ENCODE measurements at regions not wholly inside any gene's neighbourhood (a gene's known extent, or its start where the extent isn't known, plus 50 kb on each side); places are given as distances from the start of the nearest gene placed in this dataset.

DNA sequence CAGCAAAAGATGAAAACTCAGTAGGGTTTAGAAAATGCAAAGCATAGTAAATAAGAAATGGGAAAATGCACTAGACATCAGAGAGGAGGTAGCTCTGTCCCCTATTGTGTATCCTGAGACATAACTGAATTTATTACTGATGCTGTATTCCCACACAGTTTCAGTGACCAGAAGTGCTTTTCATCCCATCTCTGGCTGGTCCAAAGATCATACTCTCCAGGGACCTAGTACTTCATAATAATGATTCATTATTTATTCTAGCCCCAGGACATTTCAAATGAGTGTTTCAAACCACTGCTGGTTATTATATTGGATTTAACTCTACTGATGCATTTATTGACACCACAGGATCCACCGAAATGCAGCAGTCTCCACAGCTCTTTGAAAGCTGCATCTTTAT, 163.3 kb downstream of the PAWR start:
- 96% methylated on average over 1 of the region's 1 CpG for WGBS
- Histone ChIP-seq H3K9ac (ENCODE audit: low read depth in 1 of 2, low read length in 2 of 2) (no peak overlapping the region), H3K4me3 (ENCODE audit: low read depth in 1 of 3, low read length in 3 of 3) (no peak overlapping the region), H3K9me3 (ENCODE audit: control insufficient read depth in 4 of 4, low read length in 3 of 4) (no peaks in the 10 kb centered on the region), H3K27me3 (ENCODE audit: control insufficient read depth in 4 of 4, insufficient read depth in 4 of 4, low read length in 3 of 4) (no peaks in the 10 kb centered on the region), H3K36me3 (ENCODE audit: control insufficient read depth in 4 of 4, insufficient read depth in 3 of 4, low read depth in 1 of 4, low read length in 3 of 4) (no peaks in the 10 kb centered on the region), H3K27ac (ENCODE audit: low read depth in 1 of 2, low read length in 2 of 2) (no peak overlapping the region), H3K4me1 (ENCODE audit: control insufficient read depth in 4 of 4, insufficient read depth in 4 of 4, low read length in 3 of 4) (no peaks in the 10 kb centered on the region)
- DNase-seq (ENCODE audit: low spot score) = no peak
- TF ChIP-seq GABPA (IDR thresholded peaks at IDR 0.05 in 1 of 2, conservative IDR thresholded peaks at IDR 0.05 in 1 of 2) (no peak), TAF1 (conservative IDR thresholded peaks at IDR 0.05) (no peak)
- TF ChIP-seq, protein P1, sequence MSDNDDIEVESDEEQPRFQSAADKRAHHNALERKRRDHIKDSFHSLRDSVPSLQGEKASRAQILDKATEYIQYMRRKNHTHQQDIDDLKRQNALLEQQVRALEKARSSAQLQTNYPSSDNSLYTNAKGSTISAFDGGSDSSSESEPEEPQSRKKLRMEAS (IDR thresholded peaks at IDR 0.05) = no peak
- TF ChIP-seq, protein P2, sequence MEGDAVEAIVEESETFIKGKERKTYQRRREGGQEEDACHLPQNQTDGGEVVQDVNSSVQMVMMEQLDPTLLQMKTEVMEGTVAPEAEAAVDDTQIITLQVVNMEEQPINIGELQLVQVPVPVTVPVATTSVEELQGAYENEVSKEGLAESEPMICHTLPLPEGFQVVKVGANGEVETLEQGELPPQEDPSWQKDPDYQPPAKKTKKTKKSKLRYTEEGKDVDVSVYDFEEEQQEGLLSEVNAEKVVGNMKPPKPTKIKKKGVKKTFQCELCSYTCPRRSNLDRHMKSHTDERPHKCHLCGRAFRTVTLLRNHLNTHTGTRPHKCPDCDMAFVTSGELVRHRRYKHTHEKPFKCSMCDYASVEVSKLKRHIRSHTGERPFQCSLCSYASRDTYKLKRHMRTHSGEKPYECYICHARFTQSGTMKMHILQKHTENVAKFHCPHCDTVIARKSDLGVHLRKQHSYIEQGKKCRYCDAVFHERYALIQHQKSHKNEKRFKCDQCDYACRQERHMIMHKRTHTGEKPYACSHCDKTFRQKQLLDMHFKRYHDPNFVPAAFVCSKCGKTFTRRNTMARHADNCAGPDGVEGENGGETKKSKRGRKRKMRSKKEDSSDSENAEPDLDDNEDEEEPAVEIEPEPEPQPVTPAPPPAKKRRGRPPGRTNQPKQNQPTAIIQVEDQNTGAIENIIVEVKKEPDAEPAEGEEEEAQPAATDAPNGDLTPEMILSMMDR (IDR thresholded peaks at IDR 0.05; ENCODE audit: low read depth, low read length, missing input control) = no peak
- TF ChIP-seq, protein P3, sequence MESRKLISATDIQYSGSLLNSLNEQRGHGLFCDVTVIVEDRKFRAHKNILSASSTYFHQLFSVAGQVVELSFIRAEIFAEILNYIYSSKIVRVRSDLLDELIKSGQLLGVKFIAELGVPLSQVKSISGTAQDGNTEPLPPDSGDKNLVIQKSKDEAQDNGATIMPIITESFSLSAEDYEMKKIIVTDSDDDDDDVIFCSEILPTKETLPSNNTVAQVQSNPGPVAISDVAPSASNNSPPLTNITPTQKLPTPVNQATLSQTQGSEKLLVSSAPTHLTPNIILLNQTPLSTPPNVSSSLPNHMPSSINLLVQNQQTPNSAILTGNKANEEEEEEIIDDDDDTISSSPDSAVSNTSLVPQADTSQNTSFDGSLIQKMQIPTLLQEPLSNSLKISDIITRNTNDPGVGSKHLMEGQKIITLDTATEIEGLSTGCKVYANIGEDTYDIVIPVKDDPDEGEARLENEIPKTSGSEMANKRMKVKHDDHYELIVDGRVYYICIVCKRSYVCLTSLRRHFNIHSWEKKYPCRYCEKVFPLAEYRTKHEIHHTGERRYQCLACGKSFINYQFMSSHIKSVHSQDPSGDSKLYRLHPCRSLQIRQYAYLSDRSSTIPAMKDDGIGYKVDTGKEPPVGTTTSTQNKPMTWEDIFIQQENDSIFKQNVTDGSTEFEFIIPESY (IDR thresholded peaks at IDR 0.05) = no peak

DNA sequence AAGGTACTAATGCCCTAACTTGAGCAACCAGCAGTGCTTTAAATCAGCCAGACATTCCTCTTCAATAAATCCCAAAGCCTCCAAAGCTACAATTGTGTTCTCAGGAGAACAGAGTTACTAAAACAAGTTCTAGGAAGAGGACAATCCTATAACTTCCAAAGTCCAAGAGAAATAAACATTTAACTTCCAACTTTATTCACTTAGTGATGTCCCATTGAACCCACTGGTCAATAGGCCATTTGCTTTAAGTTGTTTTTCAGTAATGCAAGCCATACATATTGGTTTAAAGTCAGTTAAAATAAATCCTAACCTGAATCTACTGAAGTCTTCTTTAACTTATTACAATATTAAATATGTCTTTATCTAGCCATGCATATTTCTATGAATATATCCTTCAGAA, 165.4 kb downstream of the PAWR start:
- DNase-seq (ENCODE audit: low spot score) = no peak
- Histone ChIP-seq H3K36me3 (ENCODE audit: control insufficient read depth in 4 of 4, insufficient read depth in 3 of 4, low read depth in 1 of 4, low read length in 3 of 4) (no peaks in the 10 kb centered on the region), H3K27me3 (ENCODE audit: control insufficient read depth in 4 of 4, insufficient read depth in 4 of 4, low read length in 3 of 4) (no peaks in the 10 kb centered on the region), H3K9ac (ENCODE audit: low read depth in 1 of 2, low read length in 2 of 2) (no peak overlapping the region), H3K4me1 (ENCODE audit: control insufficient read depth in 4 of 4, insufficient read depth in 4 of 4, low read length in 3 of 4) (no peaks in the 10 kb centered on the region), H3K27ac (ENCODE audit: low read depth in 1 of 2, low read length in 2 of 2) (no peak overlapping the region), H3K4me3 (ENCODE audit: low read depth in 1 of 3, low read length in 3 of 3) (no peak overlapping the region), H3K9me3 (ENCODE audit: control insufficient read depth in 4 of 4, low read length in 3 of 4) (no peaks in the 10 kb centered on the region)
- TF ChIP-seq, protein P2 (IDR thresholded peaks at IDR 0.05; ENCODE audit: low read depth, low read length, missing input control) = no peak
- peak; percentile 63 to 68 for TF ChIP-seq HNF4A (conservative IDR thresholded peaks at IDR 0.05)
- TF ChIP-seq, protein P1 (IDR thresholded peaks at IDR 0.05) = no peak

DNA sequence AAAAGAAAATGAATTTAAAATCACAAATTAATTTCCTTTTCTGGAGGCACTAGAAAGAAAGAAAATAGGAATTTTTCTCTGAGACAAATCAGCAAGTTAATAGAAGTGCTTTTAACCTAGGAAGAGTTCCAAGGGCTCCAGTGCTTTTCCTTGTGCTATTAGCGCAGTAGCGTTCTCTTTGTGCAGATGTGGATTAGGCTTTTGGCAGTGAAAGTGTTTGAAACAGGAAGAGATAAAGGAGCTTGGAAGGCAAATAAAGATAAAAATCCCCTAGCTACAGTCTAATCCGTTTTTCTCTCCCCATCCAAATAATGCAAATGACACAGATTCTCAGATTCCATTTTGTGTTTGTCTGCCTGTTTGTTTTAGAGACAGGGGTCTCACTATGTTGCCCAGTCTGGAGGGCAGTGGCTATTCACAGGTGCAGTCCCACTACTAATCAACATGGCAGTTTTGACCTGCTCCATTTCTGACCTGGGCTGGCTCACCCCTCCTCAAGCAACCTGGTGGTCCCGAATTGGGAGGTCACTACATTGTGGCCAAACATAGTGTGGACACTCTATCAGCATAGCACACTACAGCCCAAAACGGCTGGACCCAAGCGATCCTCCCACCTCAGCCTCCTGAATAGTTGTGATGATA, 166.1 kb downstream of the PAWR start:
- Histone ChIP-seq H3K36me3 (ENCODE audit: control insufficient read depth in 4 of 4, insufficient read depth in 3 of 4, low read depth in 1 of 4, low read length in 3 of 4) (no peaks in the 10 kb centered on the region), H3K9me3 (ENCODE audit: control insufficient read depth in 4 of 4, low read length in 3 of 4) (no peaks in the 10 kb centered on the region), H3K9ac (ENCODE audit: low read depth in 1 of 2, low read length in 2 of 2) (no peak overlapping the region), H3K4me1 (ENCODE audit: control insufficient read depth in 4 of 4, insufficient read depth in 4 of 4, low read length in 3 of 4) (no peaks in the 10 kb centered on the region), H3K27me3 (ENCODE audit: control insufficient read depth in 4 of 4, insufficient read depth in 4 of 4, low read length in 3 of 4) (no peaks in the 10 kb centered on the region), H3K27ac (ENCODE audit: low read depth in 1 of 2, low read length in 2 of 2) (no peak overlapping the region), H3K4me3 (ENCODE audit: low read depth in 1 of 3, low read length in 3 of 3) (no peak overlapping the region)
- 62% methylated on average over 6 of the region's 6 CpGs for WGBS
- DNase-seq (ENCODE audit: low spot score) = no peak
- TF ChIP-seq HNF4G (IDR thresholded peaks at IDR 0.05) (no peak), RAD21 (IDR thresholded peaks at IDR 0.05) (no peak), TAF1 (conservative IDR thresholded peaks at IDR 0.05) (no peak), FOXA1 (IDR thresholded peaks at IDR 0.05) (no peak), SP1 (IDR thresholded peaks at IDR 0.05) (no peak), GABPA (IDR thresholded peaks at IDR 0.05 in 1 of 2, conservative IDR thresholded peaks at IDR 0.05 in 1 of 2) (no peak), HNF4A (conservative IDR thresholded peaks at IDR 0.05) (no peak), JUND (IDR thresholded peaks at IDR 0.05) (no peak)
- TF ChIP-seq, protein P2 (IDR thresholded peaks at IDR 0.05; ENCODE audit: low read depth, low read length, missing input control) = no peak
- TF ChIP-seq, protein P1 (IDR thresholded peaks at IDR 0.05) = no peak
- TF ChIP-seq, protein P4, sequence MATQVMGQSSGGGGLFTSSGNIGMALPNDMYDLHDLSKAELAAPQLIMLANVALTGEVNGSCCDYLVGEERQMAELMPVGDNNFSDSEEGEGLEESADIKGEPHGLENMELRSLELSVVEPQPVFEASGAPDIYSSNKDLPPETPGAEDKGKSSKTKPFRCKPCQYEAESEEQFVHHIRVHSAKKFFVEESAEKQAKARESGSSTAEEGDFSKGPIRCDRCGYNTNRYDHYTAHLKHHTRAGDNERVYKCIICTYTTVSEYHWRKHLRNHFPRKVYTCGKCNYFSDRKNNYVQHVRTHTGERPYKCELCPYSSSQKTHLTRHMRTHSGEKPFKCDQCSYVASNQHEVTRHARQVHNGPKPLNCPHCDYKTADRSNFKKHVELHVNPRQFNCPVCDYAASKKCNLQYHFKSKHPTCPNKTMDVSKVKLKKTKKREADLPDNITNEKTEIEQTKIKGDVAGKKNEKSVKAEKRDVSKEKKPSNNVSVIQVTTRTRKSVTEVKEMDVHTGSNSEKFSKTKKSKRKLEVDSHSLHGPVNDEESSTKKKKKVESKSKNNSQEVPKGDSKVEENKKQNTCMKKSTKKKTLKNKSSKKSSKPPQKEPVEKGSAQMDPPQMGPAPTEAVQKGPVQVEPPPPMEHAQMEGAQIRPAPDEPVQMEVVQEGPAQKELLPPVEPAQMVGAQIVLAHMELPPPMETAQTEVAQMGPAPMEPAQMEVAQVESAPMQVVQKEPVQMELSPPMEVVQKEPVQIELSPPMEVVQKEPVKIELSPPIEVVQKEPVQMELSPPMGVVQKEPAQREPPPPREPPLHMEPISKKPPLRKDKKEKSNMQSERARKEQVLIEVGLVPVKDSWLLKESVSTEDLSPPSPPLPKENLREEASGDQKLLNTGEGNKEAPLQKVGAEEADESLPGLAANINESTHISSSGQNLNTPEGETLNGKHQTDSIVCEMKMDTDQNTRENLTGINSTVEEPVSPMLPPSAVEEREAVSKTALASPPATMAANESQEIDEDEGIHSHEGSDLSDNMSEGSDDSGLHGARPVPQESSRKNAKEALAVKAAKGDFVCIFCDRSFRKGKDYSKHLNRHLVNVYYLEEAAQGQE (IDR thresholded peaks at IDR 0.05) = no peak
